ENCODE measurements at regions not wholly inside any gene's neighbourhood (a gene's known extent, or its start where the extent isn't known, plus 50 kb on each side); places are given as distances from the start of the nearest gene placed in this dataset.
"Not testable (repeated sequence)": the region's sequence is repeated elsewhere in the genome, so short reads cannot be mapped to it uniquely, and the experiment has no call there.

DNA sequence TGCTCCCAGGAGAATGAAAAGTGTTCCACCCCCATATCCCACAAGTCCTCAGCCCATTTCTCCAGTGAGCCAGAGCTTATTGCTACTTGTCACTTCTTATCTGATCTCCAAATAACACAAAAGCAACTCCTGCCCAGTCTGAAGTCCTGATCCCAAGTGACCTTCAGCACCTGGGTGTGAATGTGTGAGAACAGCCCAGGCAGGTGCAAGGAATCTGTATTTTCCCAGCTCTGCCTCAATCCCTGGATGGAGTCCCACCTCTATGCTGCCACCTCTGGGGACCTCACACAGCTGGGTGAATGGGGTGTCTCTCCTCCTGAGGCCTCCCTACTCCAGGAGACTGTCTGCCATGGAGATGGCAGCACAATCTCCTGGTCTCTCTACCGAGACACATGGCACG, 402.4 kb upstream of the PROX1 start:
- no peak for DNase-seq (ENCODE audit: low read depth)

DNA sequence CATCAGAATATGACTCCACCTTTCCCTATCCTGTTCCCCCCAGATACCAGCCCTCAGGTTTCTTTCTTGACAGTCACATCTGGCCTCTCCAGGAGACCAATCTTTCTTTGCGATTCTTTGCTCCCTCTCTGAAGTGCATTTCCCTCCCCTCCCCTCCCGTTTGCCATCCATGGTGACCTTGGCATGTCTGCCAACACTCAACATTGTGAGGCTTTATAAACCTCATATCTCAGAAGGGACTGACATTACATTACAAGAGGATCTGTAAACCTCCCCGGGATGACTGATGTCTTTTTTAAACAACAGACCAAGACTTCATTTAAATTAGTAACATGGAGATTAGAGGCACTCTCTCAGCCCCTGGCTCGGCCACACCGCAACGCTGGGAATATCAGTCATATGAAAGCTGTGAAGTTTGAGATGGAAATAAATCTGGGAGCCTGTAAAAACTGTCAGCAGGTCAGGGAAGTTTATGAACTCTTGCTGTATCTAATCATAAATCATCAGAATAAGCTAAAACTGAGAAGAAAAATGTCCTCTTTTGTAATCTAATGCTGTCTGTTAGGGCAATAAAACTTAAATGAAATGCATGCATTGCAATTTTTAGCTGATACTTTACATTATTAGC, 401.7 kb upstream of the PROX1 start:
- DNase-seq (ENCODE audit: low read depth) = no peak

DNA sequence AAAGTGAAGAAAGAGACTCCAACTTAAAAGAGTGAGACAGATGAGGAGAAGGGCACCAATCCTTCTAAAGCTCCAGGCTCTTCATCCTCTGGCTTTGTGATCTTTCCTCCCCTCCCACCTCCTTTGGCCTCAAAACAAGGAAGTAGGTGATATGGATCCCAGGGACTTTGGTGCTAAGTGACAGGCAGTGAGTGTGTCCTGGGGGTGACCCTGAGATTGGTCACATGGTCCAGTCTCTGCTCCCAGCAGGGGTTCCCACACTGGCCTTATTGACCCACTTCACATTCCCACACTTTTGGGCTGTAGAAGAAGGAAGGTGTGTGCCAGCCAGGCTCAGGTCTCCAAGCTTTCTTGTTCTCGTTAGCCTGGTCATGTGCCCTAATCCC, 401.2 kb upstream of the PROX1 start:
- no peak for DNase-seq (ENCODE audit: low read depth)

DNA sequence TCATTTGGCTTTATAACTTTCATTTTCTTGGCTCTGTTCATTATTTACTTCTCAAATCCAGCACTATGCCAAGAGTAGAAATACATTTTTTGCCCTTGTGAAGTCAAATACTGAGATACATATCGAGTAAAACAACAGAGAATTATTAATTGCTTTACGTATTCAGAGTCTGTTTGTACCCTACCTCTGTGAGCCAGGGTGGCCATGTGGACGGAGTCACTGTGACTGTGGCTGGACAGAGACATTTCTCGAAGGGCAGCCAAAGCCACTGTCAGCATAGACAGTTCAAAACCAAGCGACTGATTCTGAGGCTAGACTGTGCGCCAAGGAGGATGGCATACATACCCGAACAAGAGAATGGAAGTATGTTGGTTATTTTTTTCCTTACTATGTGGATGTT, 391.0 kb upstream of the PROX1 start:
- no peak for DNase-seq (ENCODE audit: low read depth)

DNA sequence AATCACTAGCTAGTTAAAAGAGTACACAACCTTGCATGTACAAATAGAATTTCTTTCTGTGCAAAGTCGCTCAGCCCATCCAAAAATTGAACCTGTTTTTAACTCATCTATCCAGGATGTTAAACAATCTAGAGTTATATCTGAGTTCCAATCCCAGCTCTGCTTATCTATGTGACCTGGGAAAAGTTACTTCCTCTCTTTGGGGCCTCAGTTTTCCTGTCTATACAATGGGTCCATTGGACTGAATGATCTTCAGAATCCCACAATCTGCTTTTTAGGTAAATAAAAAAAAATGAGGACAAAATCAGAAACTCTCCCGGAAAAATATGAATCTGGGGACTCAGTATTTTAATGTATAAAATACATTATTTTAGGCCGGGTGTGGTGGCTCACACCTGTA, 389.5 kb upstream of the PROX1 start:
- no peak for DNase-seq (ENCODE audit: low read depth)

DNA sequence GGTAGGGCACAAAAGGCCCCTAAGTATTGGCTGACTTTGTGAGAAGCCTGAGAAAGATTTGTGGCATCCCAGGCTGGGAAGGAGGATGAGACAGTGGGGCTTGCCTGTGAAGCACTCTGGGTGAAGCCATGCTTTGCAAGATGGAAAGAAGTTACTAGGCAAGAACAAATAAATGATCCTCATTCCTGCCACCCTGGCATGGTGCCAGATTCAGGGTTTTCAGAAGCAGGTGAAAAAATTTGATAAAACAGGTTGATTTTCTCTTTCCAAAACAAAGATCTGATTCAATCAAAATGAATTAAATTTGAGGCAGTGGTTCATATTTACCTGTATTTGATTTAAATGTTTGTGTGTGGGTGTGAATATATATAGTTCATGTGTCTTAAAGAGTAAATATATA, 386.9 kb upstream of the PROX1 start:
- no peak for DNase-seq (ENCODE audit: low read depth)

DNA sequence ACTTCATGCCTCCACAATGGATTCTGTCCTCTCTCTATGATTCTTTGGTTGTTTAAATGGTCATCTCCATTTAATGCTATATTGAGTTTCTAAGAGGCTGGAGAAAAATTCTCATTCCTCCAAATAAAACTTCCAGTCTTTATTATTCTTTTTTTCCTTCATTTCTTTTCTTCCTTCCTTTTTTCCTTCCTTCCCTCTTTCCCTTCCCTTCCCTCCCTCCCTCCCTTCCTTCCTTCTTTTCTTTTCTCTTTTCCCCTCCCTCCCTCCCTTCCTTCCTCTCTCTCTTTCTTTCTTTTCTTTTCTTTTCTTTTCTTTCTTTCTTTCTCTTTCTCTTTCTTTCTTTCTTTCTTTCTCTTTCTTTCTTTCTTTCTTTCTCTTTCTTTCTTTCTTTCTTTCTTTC, 386.1 kb upstream of the PROX1 start:
- not testable (repeated sequence) for DNase-seq (ENCODE audit: low read depth)

DNA sequence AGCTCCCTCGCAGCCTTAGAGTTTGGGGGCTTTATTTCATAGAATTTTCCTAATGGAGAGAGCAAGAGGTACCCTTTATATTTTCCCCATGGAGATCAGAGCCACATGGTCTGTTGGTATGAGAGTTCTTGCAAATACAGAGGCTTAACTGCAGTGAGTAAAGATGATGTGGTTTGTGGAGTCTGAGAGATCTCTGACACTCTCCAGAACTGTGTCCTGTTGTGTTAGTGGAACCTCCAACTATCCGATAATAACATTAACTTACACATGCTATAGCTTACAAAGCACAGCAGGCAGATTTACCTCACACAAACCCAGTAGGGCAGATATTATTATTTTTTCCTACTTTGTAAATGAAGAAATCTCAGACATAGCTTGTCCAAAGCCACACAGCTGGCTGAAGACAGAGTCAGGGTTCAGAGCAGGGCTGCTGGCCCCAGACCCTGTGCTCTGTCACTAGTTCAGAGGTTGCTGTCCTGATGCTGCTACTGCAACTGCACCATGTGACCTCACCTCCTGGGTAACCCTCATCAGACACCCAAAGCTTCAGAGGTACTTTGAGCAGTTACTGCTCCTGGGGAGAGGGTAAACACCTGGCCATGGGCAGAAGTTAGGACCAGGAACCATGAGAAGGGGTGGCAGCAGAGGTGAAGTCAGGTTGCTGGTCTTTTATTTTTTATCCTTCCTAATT, 384.8 kb upstream of the PROX1 start:
- DNase-seq (ENCODE audit: low read depth) = no peak

DNA sequence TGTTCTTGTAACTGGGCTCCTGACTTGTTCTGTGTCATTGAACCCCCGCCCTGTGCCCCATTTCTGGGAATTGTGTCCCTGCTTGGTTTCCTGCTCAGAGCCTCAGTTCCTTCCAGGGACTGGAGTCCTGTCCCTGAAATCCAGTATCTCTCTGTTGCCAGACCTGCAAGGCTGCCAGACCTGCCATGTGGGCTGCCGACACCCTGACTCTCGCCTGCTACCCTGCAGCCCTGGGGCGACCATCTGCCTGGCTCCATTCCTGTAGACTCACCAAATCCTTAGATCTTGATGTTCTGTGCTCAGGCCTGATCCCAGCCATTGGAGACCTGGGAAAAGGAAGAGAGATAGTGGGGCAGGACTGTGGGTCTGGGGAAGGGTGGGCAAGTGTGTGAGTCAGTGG, 383.3 kb upstream of the PROX1 start:
- DNase-seq (ENCODE audit: low read depth) = no peak

DNA sequence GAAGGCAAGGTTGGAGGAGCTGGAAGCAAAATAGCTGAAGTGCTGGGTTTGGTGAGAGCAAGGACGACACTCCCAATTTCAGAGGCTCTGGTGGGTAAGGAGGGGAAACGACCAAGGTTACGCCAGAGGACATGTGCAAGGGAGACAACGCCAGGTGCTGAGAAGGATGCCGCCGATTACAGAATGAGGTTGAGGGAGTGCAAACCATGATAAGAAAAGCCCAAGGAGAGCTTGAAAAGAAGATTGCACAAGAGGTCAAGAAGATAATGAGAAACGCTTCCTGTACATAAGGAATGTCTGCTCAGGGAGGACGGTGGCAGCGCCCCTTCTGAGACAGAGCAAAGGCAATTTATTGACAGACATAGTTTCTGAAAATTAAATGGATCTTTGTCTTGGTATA, 382.0 kb upstream of the PROX1 start:
- no peak for DNase-seq (ENCODE audit: low read depth)

DNA sequence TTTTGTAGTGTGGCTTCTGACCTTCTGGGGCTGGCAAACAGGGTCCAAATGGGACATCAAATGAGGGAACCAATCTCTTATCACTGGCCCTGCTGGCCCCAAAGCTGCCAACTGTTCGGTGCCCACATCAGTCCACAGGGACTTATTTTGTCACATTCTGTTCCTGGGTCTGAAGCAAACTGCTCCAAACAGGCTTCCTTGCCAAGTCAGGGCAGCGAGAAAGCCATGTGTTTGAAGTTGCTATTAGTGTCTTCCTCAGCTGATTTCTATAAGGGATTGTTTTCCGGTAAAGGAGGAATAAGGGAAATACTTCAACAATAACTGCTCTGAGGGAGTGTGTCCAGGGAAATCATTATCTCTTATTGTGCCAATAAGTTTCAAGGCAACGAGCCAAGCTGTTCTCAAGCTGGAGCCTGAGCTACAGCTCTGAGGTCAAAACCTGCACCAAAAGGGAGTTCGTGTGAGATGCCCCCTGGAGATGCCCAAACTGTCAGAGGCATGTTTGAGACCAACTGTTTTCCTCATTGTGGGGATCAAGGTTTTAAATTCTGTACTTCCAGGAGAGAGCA, 381.4 kb upstream of the PROX1 start:
- DNase-seq (ENCODE audit: low read depth) = no peak

DNA sequence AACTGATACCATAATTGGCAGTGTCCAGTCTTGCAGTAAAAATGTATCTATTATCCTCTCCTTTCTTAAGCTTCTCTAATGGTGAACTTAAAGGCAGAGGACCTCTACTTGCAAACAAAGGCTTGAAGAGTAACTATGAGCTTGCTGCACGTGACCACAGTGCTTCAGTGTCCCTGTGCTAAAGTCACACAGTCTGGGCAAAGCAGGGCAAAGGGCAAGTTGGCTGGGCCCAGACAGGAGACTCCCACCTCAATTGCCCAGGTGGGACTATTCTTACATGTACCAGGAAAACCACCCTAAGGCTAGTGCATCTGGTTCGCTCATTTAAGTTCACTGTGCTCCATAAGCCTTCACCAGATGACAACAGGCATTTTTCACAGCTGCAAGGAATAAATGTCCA, 374.2 kb upstream of the PROX1 start:
- no peak for DNase-seq (ENCODE audit: low read depth)

DNA sequence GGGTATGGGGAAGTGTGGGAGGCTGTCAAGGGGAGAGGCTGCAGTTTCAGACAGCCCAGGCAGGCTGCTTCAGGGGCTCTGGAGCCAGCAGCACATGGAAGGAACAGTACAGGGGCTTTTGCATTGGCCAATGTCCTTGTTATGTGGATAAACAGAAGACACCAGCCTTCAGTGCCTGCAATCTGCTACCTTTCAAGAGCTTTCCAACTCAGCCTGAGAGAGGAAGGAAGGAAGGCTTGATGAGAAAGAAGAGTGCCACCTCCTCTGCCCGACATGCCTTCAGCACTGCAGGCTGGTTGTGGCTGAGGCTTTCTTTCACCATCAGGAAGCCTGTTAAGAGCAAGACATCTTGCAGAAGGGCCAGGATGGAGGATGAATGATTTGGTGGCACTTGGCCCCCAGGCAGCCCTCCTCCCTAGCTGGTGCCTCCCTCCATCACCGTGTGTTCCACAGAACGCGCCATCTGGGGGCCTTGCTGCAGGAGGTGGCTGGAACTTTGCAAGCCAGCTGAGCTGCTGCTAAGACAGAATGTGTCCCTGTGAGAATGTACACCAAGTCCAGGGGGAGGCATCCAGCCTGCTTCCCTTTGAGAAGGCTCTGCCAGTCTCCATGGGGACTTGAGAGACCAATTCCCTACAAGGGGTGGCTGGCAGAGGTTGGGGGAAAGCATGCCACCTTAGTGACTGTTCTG, 372.4 kb upstream of the PROX1 start:
- DNase-seq (ENCODE audit: low read depth) = no peak

DNA sequence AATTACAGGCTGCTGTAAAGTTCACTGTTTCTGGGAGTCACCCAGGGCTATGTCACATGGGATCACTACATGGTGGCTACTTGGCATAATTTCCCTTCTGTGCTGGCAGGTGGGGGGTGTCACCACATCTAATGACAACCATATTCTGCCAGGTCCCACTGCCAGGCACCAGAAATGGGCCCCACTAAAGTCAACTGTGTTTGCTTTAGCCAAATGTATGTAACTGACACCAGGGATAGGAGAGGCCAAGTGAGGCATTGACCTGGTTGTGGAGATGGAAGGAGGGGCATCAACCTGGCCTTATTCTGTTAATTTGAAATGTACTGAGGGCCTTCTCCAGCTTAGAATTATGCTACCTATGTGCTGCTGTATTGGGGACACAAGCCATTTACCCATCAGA, 370.6 kb upstream of the PROX1 start:
- no peak for DNase-seq (ENCODE audit: low read depth)

DNA sequence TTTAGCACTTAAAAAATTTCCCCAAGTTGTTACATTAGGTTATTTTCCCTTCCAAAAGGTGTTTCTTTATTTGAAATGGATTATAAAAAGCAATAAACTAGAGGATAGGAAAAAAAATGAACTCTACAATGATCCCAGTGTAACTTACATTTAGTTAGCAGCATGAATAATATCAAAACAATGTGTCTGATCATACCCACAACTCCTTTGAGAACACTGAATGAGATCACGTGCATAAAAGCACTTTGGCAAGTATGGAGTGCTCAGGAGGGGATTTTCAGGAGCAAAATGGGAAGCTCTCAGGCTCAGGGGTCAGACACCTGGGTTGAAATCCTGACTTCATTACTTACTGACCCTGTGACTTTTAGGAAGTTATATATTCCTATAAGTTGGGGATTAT, 369.7 kb upstream of the PROX1 start:
- no peak for DNase-seq (ENCODE audit: low read depth)

DNA sequence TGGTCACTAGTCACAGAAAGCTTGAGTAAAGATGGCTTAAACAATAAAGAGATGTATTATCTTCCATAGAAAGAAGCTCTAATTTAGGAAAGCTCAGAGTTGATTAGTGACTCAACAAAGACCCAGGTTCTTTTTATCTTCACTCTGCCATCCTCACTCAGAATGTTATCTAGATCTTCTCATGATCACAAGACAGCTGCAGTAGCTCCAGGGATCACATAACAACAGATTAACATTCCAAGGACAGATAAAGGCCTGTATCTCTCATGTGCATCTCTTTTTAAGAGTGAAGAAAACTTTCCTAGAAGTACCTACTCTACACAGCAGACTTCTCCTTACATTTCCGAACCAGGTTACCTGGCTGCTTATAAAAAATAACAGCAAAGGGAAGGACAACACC, 368.7 kb upstream of the PROX1 start:
- DNase-seq (ENCODE audit: low read depth) = no peak

DNA sequence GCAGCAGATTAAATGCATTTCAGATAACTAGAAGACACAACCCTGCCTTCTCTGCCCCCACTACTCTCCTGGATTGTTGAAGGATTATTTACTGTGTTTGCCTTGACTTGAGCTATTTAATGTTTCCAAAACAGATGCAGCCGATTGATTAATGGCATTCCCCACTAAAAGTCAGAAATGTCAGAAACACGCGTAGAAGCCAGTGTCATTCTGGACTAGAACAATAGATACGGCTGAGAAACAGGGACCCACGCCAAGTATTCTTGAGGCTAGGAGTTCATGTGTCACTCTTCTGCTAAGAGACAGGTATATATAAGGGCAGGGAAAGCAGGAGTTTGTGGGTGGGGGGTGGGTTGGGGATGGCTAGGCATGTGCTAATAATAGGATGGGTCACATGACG, 366.7 kb upstream of the PROX1 start:
- no peak for DNase-seq (ENCODE audit: low read depth)

DNA sequence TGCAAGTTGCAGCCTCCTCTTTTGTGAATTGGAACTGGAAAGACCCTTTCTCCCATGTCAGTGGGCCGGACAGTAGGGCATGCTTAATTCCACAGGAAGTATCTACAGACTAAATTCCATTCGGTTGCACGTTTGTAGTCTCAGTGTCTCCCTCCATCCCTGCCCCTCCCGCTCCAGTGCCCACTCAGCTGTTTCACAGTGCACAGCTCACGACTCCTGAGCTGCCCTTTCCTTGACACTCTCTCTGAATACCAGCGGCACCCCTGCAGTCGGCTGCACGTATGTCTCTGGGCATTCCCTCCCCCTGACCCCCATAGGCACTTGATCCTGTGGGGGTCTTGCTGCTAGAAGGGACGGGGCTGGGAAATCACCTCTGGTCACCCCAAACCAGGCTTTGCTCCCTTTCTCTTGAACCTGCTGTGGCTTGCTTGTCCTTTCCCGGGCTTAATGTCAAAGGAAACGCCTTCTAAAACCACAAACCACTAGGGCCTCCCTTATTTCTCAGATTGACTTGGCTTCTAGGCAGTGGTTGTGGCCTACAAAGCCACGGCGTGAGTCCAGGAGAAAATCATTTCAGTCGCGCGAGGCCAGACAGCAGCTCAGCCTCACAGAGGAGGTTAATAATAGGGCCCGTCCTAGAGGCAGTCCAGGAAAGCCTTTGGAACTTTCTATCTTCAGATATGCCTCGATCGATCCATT, 365.3 kb upstream of the PROX1 start:
- DNase-seq (ENCODE audit: low read depth) = no peak

DNA sequence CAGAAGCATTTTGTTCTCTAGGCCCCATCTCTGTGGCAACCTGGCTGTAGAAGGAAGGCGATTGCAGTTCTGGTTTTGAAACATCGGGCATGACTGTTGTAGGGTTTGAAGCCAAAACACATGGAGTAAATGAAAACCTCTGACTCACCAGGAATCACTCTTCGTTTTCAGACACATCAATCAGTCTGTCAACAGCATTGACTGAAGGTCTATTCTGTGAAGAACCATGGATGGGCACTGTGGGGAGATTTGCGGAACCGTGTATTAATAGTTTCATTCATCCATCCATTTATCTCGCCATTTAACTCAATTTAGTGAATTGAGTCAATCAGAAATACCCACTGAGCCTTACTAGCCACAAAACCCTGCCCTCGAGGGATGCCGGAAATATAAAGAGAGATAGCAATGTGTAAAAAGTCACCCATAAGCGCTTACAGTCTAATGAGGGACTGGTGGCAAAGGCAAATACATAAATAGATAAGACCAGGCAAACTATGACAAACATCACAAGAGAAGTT, 364.6 kb upstream of the PROX1 start:
- no peak for DNase-seq (ENCODE audit: low read depth)

DNA sequence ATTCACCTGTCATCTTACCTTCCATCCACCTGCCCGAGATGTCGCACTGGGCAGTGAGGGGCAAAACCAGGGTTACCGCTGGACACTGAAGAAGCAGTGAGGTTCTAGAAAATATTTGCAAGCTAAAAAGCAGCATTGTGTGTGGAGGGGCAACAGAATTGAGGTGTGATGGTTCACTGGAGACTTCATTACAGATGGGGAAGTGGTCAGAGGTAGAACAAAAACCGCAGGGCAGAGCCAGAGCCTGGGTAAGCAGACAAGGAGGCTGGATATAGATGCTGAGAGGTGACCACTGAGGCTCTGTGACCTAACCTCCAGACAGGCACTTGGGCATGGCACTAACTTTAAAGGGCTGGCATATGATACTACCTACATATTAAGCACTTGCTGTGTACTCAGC, 363.9 kb upstream of the PROX1 start:
- DNase-seq (ENCODE audit: low read depth) = no peak

DNA sequence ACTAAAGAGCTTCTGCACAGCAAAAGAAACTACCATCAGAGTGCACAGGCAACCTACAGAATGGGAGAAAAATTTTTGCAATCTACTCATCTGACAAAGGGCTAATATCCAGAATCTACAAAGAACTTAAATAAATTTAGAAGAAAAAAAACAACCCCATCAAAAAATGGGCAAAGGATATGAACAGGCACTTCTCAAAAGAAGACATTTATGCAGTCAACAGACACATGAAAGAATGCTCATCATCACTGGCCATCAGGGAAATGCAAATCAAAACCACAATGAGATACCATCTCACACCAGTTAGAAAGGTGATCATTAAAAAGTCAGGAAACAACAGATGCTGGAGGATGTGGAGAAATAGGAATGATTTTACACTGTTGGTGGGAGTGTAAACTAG, 351.0 kb upstream of the PROX1 start:
- not testable (repeated sequence) for DNase-seq (ENCODE audit: low read depth)

DNA sequence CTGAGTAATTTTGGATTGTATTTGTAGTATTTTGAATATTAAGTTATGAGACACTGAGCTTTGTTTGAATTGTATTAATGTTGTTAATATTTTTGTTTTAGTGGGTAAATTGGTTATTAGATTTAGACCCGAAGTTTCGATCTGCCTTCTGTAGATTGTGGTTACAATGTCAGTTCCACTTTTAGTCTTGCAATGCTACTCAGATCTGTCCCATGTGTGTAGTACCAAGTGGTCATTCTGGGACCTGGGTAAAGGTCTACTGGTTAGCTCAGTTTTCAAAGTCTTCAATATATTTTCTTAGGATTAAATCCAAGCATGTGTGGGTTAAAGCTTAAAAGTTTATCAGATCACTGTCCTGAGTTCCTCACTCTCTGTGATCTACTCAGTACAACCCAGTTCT, 346.5 kb upstream of the PROX1 start:
- DNase-seq (ENCODE audit: low read depth) = no peak

DNA sequence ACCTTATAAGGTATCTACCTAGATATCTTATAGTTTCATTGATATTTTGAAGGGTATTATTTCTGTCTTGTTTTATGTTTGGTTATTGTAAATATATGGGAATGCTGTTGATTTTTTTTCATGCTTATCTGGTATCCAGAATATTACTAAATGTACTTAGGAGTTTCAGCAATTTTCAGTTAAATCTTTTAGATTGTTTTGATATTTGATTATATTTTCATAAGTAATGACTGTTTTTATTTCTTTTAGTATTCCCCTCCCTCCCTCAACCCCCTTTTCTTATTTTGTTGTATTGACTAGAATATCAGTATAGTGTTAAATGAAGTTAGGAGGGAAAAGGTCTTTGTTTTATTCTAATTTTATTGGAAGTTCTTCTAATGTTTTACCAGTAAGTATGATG, 344.4 kb upstream of the PROX1 start:
- no peak for DNase-seq (ENCODE audit: low read depth)
